Transverse colon (tissue), 4 donors: ENCODE measurements at regions not wholly inside any gene's neighbourhood (a gene's known extent, or its start where the extent isn't known, plus 50 kb on each side); places are given as distances from the start of the nearest gene placed in this dataset.

Experiments
- DNase-seq: peaks from one replicate; pipeline ENCODE4 v3.0.0-alpha.2; 2019
- H3K27ac ChIP-seq, 4 donors: fragments of 200-600 bp; sonication (generic); 2 replicates each; pipeline ENCODE4 v1.5.1; 2016 to 2018; ENCODE audit warnings: inconsistent platforms in 4 of 4
- H3K27me3 ChIP-seq: fragments of 200-600 bp; sonication (generic); 2 replicates; pipeline ENCODE4 v1.5.1; 2017; ENCODE audit warnings: inconsistent platforms
- H3K36me3 ChIP-seq, 4 donors: fragments of 200-600 bp; sonication (generic); 2 replicates each; pipeline ENCODE4 v1.5.1; 2017 to 2019; ENCODE audit warnings: inconsistent platforms in 4 of 4
- H3K4me1 ChIP-seq, 4 donors: fragments of 200-600 bp; sonication (generic); 2 replicates each; pipeline ENCODE4 v1.5.1; 2017 to 2020; ENCODE audit warnings: inconsistent platforms in 4 of 4
- H3K4me3 ChIP-seq, 4 donors: fragments of 200-600 bp; sonication (generic); 1 replicate in 1 of 4; 2 replicates in 3 of 4; pipeline versions ENCODE4 v1.5.1 to v1.6.1; 2017 to 2019; ENCODE audit warnings: inconsistent platforms in 4 of 4
- H3K9me3 ChIP-seq, 2 donors: fragments of 200-600 bp; sonication (generic); 2 replicates each; pipeline ENCODE4 v1.5.1; 2017 to 2019; ENCODE audit warnings: inconsistent platforms in 2 of 2
- EP300 ChIP-seq: sonication (generic); formaldehyde crosslinking; IDR thresholded peaks from one replicate; pipeline ENCODE4 v1.6.1; 2017; ENCODE audit warnings: antibody characterized with exemption, low read depth
- POLR2A ChIP-seq: fragments of 450-650 bp; IDR thresholded peaks from one replicate; pipeline ENCODE4 v1.6.1; 2016; ENCODE audit warnings: antibody characterized with exemption, mild to moderate bottlenecking, moderate library complexity
- POLR2AphosphoS5 ChIP-seq, 3 donors: sonication (generic); formaldehyde crosslinking; IDR thresholded peaks; one replicate each; pipeline ENCODE4 v1.6.1; 2016; ENCODE audit warnings: antibody characterized with exemption in 3 of 3
- WGBS, 2 donors: methylation state at CpG; one replicate each; pipeline ENCODE4 v1.1.5; 2018; ENCODE audit warnings: low coverage in 1 of 2; 5-methylcytosine and 5-hydroxymethylcytosine counted together
- in situ Hi-C, 4 donors: fragments of 200-750 bp; cut with MboI; loops; one replicate each; pipeline versions ENCODE4 v1.15.0 to v1.15.1; 2017; ENCODE audit warnings: low sequenced_read_pairs in 3 of 4, low pct_ligation_motif_present in 1 of 4, low pct_unique_long_range_greater_than_20kb in 1 of 4
- intact Hi-C: fragments of 100-400 bp; cut with DNase I; formaldehyde crosslinking; loops from one replicate; pipeline ENCODE4 v1.15.1; 2023; ENCODE audit warnings: low total_unique reads
- TF ChIP-seq, protein P1 (sequence below), 5 experiments: fragments of 200-600 bp in 3 of 5; fragments of 450-650 bp in 2 of 5; sonication (generic) in 3 of 5; IDR thresholded peaks; 1 replicate in 2 of 5; 2 replicates in 3 of 5; pipeline ENCODE4 v1.5.1; 2016 to 2017; ENCODE audit warnings: antibody characterized with exemption in 5 of 5, inconsistent platforms in 3 of 5, mild to moderate bottlenecking in 2 of 5, moderate library complexity in 1 of 5

- H3K27ac ChIP-seq = no peak overlapping the region
- H3K27me3 ChIP-seq = no peaks in the 10 kb centered on the region
- no peak overlapping the region for H3K4me3 ChIP-seq
- in situ Hi-C loops = loop anchor here in 3 of 4 donors (25.0 kb wide), 1 partner anchor 146 kb away; no protein-coding TSS in a partner anchor
- no peak for DNase-seq
- TF ChIP-seq POLR2AphosphoS5 (IDR thresholded peaks at IDR 0.05) (no peak), EP300 (no peak), POLR2A (no peak)
- TF ChIP-seq, protein P1, sequence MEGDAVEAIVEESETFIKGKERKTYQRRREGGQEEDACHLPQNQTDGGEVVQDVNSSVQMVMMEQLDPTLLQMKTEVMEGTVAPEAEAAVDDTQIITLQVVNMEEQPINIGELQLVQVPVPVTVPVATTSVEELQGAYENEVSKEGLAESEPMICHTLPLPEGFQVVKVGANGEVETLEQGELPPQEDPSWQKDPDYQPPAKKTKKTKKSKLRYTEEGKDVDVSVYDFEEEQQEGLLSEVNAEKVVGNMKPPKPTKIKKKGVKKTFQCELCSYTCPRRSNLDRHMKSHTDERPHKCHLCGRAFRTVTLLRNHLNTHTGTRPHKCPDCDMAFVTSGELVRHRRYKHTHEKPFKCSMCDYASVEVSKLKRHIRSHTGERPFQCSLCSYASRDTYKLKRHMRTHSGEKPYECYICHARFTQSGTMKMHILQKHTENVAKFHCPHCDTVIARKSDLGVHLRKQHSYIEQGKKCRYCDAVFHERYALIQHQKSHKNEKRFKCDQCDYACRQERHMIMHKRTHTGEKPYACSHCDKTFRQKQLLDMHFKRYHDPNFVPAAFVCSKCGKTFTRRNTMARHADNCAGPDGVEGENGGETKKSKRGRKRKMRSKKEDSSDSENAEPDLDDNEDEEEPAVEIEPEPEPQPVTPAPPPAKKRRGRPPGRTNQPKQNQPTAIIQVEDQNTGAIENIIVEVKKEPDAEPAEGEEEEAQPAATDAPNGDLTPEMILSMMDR (IDR thresholded peaks at IDR 0.05) = no peak
- intact Hi-C loops = no loop called here
- no peaks in the 10 kb centered on the region for H3K36me3 ChIP-seq
- H3K4me1 ChIP-seq = no peaks in the 10 kb centered on the region
- H3K9me3 ChIP-seq = no peaks in the 10 kb centered on the region
- 64 to 77% methylated on average over 3 of the region's 3 CpGs for WGBS, 2 donors
Observed at GRCh38 chr9:73007966-73008672, 55.3 kb upstream of the ALDH1A1 start.

DNA sequence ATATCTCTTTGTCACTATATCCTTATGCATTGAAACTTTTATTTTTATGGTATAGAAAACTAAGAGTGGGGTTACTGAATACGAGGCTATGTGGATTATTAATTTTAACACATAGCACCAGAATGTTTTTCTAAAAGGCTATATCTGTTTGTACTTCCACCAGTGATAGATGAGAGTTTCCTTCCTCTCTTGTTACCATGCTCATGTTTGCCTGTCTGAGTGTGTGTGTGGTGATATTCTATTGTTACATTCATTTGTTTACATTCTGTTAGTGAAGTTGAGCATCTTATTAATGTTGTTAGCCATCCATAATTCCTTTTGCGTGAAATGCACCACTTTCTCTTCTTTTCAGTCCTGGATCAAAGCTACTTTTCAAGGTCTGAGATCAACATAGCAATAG, 54.1 kb upstream of the ALDH1A1 start:
- 68 to 75% methylated on average over 2 of the region's 2 CpGs for WGBS, 2 donors
- TF ChIP-seq, protein P1 (IDR thresholded peaks at IDR 0.05) = no peak
- TF ChIP-seq POLR2AphosphoS5 (IDR thresholded peaks at IDR 0.05) = no peak
- no peak for TF ChIP-seq EP300
- no peak for TF ChIP-seq POLR2A
- no peaks in the 10 kb centered on the region for H3K36me3 ChIP-seq
- H3K4me3 ChIP-seq = no peak overlapping the region
- in situ Hi-C loops = loop anchor here in 3 of 4 donors (25.0 kb wide), 1 partner anchor 145 kb away; no protein-coding TSS in a partner anchor
- H3K4me1 ChIP-seq = no peaks in the 10 kb centered on the region
- H3K9me3 ChIP-seq = no peaks in the 10 kb centered on the region
- no peak overlapping the region for H3K27ac ChIP-seq
- DNase-seq = no peak
- intact Hi-C loops = no loop called here
- H3K27me3 ChIP-seq = no peaks in the 10 kb centered on the region
